Ishikawa (cell line): ENCODE measurements at regions not wholly inside any gene's neighbourhood (a gene's known extent, or its start where the extent isn't known, plus 50 kb on each side); places are given as distances from the start of the nearest gene placed in this dataset.

Experiments
- CEBPB ChIP-seq: IDR thresholded peaks from 2 replicates; pipeline ENCODE4 v1.6.1; 2012
- CREB1 ChIP-seq: IDR thresholded peaks from 2 replicates; pipeline ENCODE4 v1.6.1; 2012; ENCODE audit warnings: low read depth
- EGR1 ChIP-seq: IDR thresholded peaks from 2 replicates; pipeline ENCODE4 v1.6.1; 2012
- EP300 ChIP-seq: IDR thresholded peaks from 2 replicates; pipeline ENCODE4 v1.6.1; 2012; ENCODE audit warnings: borderline replicate concordance
- FOXM1 ChIP-seq: IDR thresholded peaks from 2 replicates; pipeline ENCODE4 v1.6.1; 2012; ENCODE audit warnings: low read depth, borderline replicate concordance
- NFIC ChIP-seq: IDR thresholded peaks from 2 replicates; pipeline ENCODE4 v1.6.1; 2012
- RAD21 ChIP-seq: IDR thresholded peaks from 2 replicates; pipeline ENCODE4 v1.6.1; 2012; ENCODE audit warnings: low read depth
- TAF1 ChIP-seq: IDR thresholded peaks from 2 replicates; pipeline ENCODE4 v1.6.1; 2012; ENCODE audit warnings: low read depth, mild to moderate bottlenecking
- TCF12 ChIP-seq: IDR thresholded peaks from 2 replicates; pipeline ENCODE4 v1.6.1; 2012; ENCODE audit warnings: low read depth
- TEAD4 ChIP-seq: IDR thresholded peaks from 2 replicates; pipeline ENCODE4 v1.6.1; 2012
- YY1 ChIP-seq: IDR thresholded peaks from 2 replicates; pipeline ENCODE4 v1.6.1; 2012; ENCODE audit warnings: low read depth
- ZBTB7A ChIP-seq: IDR thresholded peaks from 2 replicates; pipeline ENCODE4 v1.6.1; 2012; ENCODE audit warnings: low read depth
- TF ChIP-seq, protein P1 (sequence below): IDR thresholded peaks from 2 replicates; pipeline ENCODE4 v1.6.1; 2012
- TF ChIP-seq, protein P2 (sequence below): IDR thresholded peaks from 2 replicates; pipeline ENCODE4 v1.6.1; 2012; ENCODE audit warnings: low read depth, mild to moderate bottlenecking
- TF ChIP-seq, protein P3 (sequence below): IDR thresholded peaks from 2 replicates; pipeline ENCODE4 v1.6.1; 2012

DNA sequence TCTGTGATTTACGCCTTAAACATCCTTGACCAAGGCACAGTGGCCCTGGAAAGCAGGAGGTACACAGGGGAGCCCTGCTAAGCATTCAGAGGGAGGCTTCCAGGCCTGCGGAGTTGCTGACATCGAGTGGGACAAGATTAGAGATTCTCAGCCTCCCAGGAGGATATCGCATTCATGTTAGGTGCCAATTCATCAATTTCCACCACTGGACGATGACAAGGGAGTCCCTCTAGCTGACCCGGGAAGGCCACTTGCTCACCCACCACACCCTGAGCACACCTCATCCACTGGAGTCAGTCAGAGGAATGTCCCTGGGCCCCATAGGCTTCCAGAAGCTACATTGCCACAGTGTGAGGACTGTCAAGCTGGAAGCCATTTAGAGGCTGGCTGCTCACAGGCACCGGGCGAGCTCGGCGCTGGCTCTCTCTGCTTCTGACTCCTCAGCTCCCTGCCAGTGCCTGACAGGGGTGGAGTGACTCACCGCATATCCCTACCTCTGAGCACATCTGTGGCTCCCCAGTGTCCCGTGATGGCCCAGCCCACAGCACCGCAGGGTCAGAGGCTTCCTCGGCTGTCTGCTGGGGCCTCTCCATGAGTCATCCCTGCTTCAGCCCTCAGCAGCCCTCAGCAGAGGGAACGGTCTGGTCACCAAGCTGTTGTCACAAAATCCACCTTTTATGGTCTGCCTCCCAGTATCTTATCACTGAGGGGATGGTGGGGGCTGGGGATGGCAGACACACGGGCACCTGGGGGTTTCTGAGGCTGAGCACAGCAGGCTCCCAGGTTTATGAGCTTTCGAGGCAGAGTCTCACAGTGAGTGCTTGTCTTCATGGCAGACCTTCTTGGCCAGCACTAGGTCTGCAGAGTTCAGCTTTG is 117.5 kb downstream of the ZNF608 start:
- TF ChIP-seq CEBPB (no peak), FOXM1 (no peak), TAF1 (no peak), TEAD4 (no peak), NFIC (no peak)
- TF ChIP-seq, protein P1, sequence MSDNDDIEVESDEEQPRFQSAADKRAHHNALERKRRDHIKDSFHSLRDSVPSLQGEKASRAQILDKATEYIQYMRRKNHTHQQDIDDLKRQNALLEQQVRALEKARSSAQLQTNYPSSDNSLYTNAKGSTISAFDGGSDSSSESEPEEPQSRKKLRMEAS = no peak

DNA sequence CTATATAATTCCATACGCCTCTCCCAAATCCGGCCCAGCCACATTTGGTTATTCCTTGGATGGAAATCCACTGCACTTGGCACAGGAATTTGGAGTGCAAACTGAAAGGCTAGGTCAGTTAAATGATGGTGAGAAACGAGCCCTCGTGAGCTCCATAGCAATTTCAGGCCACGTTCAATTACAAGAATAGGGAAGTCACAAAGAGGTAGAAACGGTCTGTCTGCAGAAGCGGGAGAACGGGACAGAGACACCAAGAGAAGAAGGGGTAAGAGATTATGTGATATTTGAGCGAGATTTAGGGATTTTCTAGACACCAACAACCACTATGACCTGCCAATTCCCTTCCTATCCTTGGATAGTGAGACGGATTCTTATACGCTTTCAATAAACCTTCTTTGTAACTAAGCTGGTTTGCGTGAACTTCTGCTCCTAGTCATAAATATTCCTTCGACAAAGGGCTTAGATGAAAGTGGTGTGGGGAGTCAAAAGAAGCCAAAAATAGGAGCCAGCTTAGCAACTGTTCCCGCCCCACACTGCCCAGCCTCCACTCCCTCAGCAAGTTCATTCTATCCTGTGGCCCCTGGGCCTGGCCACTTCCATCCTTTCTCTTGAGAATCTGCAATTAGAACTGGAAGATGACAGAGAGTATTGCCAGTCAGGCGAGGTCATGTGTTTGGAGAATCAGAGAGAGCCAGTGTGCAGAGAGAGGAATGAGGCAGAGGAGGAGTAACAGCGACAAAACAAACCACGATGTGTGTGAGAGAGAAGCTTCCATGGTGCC is 118.4 kb downstream of the ZNF608 start:
- no peak for TF ChIP-seq FOXM1
- no peak for TF ChIP-seq CEBPB
- TF ChIP-seq, protein P2, sequence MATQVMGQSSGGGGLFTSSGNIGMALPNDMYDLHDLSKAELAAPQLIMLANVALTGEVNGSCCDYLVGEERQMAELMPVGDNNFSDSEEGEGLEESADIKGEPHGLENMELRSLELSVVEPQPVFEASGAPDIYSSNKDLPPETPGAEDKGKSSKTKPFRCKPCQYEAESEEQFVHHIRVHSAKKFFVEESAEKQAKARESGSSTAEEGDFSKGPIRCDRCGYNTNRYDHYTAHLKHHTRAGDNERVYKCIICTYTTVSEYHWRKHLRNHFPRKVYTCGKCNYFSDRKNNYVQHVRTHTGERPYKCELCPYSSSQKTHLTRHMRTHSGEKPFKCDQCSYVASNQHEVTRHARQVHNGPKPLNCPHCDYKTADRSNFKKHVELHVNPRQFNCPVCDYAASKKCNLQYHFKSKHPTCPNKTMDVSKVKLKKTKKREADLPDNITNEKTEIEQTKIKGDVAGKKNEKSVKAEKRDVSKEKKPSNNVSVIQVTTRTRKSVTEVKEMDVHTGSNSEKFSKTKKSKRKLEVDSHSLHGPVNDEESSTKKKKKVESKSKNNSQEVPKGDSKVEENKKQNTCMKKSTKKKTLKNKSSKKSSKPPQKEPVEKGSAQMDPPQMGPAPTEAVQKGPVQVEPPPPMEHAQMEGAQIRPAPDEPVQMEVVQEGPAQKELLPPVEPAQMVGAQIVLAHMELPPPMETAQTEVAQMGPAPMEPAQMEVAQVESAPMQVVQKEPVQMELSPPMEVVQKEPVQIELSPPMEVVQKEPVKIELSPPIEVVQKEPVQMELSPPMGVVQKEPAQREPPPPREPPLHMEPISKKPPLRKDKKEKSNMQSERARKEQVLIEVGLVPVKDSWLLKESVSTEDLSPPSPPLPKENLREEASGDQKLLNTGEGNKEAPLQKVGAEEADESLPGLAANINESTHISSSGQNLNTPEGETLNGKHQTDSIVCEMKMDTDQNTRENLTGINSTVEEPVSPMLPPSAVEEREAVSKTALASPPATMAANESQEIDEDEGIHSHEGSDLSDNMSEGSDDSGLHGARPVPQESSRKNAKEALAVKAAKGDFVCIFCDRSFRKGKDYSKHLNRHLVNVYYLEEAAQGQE = no peak
- TF ChIP-seq TAF1 = no peak
- TF ChIP-seq CREB1 = no peak

DNA sequence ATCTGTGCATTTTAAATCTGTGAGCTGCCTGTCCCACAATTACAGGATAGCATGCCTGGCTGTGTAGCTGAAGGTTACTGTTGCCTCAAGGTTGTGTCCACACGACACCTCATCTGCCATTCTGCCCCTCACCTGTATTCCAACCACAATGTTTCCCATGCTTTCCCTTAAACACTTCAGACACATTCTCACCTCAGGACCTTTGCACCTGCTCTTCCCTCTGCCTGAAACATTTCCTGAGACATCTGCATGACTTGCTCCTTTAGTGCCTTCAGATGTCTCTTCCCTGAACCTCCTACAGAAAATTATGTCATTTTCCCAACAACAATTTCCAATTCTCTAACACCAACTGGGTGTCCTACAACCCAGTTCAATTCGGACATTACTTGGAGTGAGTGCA is 120.4 kb downstream of the ZNF608 start:
- TF ChIP-seq NFIC (no peak), YY1 (no peak), RAD21 (no peak), FOXM1 (no peak), CEBPB (no peak), ZBTB7A (no peak), TEAD4 (no peak), TCF12 (no peak), EP300 (no peak), CREB1 (no peak), EGR1 (no peak), TAF1 (no peak)
- TF ChIP-seq, protein P2 = no peak
- TF ChIP-seq, protein P3, sequence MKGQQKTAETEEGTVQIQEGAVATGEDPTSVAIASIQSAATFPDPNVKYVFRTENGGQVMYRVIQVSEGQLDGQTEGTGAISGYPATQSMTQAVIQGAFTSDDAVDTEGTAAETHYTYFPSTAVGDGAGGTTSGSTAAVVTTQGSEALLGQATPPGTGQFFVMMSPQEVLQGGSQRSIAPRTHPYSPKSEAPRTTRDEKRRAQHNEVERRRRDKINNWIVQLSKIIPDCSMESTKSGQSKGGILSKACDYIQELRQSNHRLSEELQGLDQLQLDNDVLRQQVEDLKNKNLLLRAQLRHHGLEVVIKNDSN = no peak

DNA sequence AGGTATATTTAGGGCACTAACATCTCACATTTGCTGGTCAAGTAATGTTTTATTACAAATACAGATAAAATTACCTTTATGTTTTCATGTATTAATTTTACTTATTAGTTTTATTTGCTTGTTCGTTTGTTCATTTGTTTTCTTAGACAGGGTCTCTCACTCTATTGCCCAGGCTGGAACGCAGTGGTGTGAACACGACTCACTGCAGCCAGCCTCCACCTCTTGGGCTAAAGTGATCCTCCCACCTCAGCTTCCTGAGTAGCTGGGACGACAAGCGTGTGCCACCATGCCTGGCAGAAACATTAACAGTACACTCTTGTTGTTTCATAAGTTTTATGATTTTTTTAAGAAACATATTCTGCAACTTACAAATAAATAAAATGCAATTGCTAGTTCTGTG is 123.2 kb downstream of the ZNF608 start:
- TF ChIP-seq CREB1 (no peak), YY1 (no peak), TCF12 (no peak)

DNA sequence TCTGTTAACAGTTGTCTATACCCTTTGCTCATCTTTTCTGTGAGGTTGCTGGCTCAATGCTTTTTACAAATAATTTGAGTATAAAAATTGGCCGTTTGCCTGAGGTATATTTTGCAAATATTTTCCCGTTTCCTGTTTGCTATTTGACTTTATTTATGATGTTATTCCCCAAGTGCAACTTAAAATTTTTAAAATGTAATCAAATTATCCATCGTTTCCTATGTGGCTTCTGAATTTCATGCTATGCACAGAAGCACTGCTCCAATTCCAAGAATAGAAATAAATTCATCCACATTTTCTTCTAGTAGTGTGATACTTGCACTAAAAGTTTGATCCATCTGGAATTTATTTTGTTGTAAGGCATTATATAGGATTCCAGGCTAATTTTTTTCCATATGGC is 123.6 kb downstream of the ZNF608 start:
- TF ChIP-seq TCF12 (no peak), RAD21 (no peak), CEBPB (no peak)

DNA sequence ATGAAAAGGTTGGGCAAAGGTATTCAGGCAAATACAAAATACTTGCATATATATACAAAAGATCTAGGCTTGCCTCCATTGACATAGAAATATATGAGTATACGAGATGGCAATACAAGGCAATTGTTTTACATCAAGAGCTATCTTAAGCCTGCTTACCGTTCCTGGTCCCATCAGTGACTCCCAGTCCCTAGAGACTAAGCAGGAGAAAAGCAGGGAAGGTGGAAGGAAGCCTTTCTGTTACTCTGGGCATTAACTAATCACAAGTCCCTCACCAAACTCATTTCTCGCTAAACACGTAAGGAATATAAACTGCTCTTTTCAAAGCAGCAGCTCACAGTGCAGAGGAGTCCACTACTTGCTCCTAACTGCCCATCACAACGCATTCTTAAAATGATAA is 125.2 kb downstream of the ZNF608 start:
- no peak for TF ChIP-seq CREB1
- no peak for TF ChIP-seq NFIC
- no peak for TF ChIP-seq TCF12
- TF ChIP-seq ZBTB7A = no peak

DNA sequence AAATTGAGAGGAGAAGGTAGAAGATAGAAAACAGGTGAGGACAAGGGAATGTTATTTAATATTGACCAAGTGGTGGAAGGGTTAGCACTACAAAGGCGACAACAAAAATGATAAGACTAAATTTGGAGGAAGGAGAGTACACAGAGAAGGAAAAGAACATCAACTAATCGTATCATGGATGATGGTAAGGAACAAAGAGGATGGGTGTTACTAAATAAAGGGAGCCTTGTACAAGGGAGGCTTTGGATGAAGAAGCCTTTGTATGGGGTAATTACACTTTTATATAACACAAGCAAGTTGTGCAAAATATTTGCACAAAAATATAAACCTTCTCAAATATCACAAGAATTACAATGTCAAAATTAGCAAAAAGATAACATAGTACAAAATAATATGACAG is 125.7 kb downstream of the ZNF608 start:
- TF ChIP-seq, protein P3 = no peak
- TF ChIP-seq YY1 = no peak
- no peak for TF ChIP-seq CEBPB
- no peak for TF ChIP-seq NFIC
- TF ChIP-seq EP300 = no peak
- no peak for TF ChIP-seq CREB1
- TF ChIP-seq EGR1 = no peak
- no peak for TF ChIP-seq FOXM1
- TF ChIP-seq TAF1 = no peak
